Neuronal stem cell (in vitro differentiated cells): ENCODE measurements at regions not wholly inside any gene's neighbourhood (a gene's known extent, or its start where the extent isn't known, plus 50 kb on each side); places are given as distances from the start of the nearest gene placed in this dataset.
A peak's percentile ranks its signal among the peaks of the same experiment; 100 is the strongest.
"Not testable (repeated sequence)": the region's sequence is repeated elsewhere in the genome, so short reads cannot be mapped to it uniquely, and the experiment has no call there.

Source experiments
- DNase-seq: peaks from one replicate; pipeline ENCODE4 v3.0.0-alpha.2; 2013; ENCODE audit warnings: low spot score
- H2AFZ ChIP-seq: one replicate; pipeline ENCODE4 v1.6.1; 2013; ENCODE audit warnings: mild to moderate bottlenecking, low read length, inconsistent platforms
- H2AK5ac ChIP-seq: 2 replicates; pipeline ENCODE4 v1.6.1; 2013; ENCODE audit warnings: low read depth, mild to moderate bottlenecking, inconsistent platforms, low read length, moderate library complexity, mixed read lengths
- H2BK120ac ChIP-seq: 2 replicates; pipeline ENCODE4 v1.6.1; 2013; ENCODE audit warnings: low read depth, mild to moderate bottlenecking, inconsistent platforms, low read length, moderate library complexity, mixed read lengths
- H2BK12ac ChIP-seq: one replicate; pipeline ENCODE4 v1.6.1; 2013; ENCODE audit warnings: low read length, inconsistent platforms
- H2BK15ac ChIP-seq: 2 replicates; pipeline ENCODE4 v1.6.1; 2013; ENCODE audit warnings: mild to moderate bottlenecking, low read length, inconsistent platforms, mixed read lengths
- H2BK5ac ChIP-seq: one replicate; pipeline ENCODE4 v1.6.1; 2013; ENCODE audit warnings: inconsistent platforms, mild to moderate bottlenecking, low read length, moderate library complexity
- H3K14ac ChIP-seq: one replicate; pipeline ENCODE4 v1.6.1; 2013; ENCODE audit warnings: low read length, inconsistent platforms
- H3K18ac ChIP-seq: 2 replicates; pipeline ENCODE4 v1.6.1; 2013; ENCODE audit warnings: low read length, inconsistent platforms
- H3K23ac ChIP-seq: 2 replicates; pipeline ENCODE4 v1.6.1; 2013; ENCODE audit warnings: low read depth, mild to moderate bottlenecking, mixed read lengths, low read length, inconsistent platforms; ENCODE audit not compliant: poor library complexity
- H3K27ac ChIP-seq: replicated peaks from 3 replicates; pipeline ENCODE4 v1.5.1; 2013; ENCODE audit warnings: low read length, inconsistent platforms
- H3K27me3 ChIP-seq, 3 experiments: 2 replicates each; pipeline ENCODE4 v1.6.1; 2013; ENCODE audit warnings: low read length in 3 of 3, mild to moderate bottlenecking in 2 of 3, inconsistent platforms in 1 of 3, low read depth in 1 of 3, mixed read lengths in 1 of 3, moderate library complexity in 1 of 3; ENCODE audit not compliant: control insufficient read depth in 3 of 3, insufficient read depth in 3 of 3
- H3K36me3 ChIP-seq, 2 donors: replicated peaks in 1 of 2; 2 replicates each; pipeline ENCODE4 v1.6.1; 2013; ENCODE audit warnings: low read length in 2 of 2; ENCODE audit not compliant: control insufficient read depth in 2 of 2, insufficient read depth in 2 of 2
- H3K4ac ChIP-seq: 2 replicates; pipeline ENCODE4 v1.6.1; 2013; ENCODE audit warnings: inconsistent platforms, mild to moderate bottlenecking, low read length, moderate library complexity
- H3K4me1 ChIP-seq, 2 donors: 1 replicate in 1 of 2; 2 replicates in 1 of 2; pipeline ENCODE4 v1.6.1; 2013; ENCODE audit warnings: low read length in 2 of 2, low read depth in 1 of 2; ENCODE audit not compliant: control insufficient read depth in 2 of 2, insufficient read depth in 1 of 2
- H3K4me2 ChIP-seq: one replicate; pipeline ENCODE4 v1.6.1; 2013; ENCODE audit warnings: mild to moderate bottlenecking, low read length, inconsistent platforms; ENCODE audit not compliant: insufficient read depth, poor library complexity, severe bottlenecking
- H3K4me3 ChIP-seq, 2 donors: 2 replicates each; pipeline ENCODE4 v1.5.1; 2013; ENCODE audit warnings: low read length in 2 of 2, mild to moderate bottlenecking in 2 of 2, inconsistent platforms in 1 of 2, moderate library complexity in 1 of 2
- H3K79me1 ChIP-seq: one replicate; pipeline ENCODE4 v1.6.1; 2013; ENCODE audit warnings: low read depth, mild to moderate bottlenecking, inconsistent platforms, low read length, moderate library complexity
- H3K9ac ChIP-seq: one replicate; pipeline ENCODE4 v1.6.1; 2013; ENCODE audit warnings: mild to moderate bottlenecking, low read depth, low read length, inconsistent platforms; ENCODE audit not compliant: poor library complexity
- H3K9me3 ChIP-seq, 2 donors: replicated peaks in 1 of 2; 2 replicates each; pipeline versions ENCODE3 to v1.6.1; 2013; ENCODE audit warnings: low read length in 2 of 2, mild to moderate bottlenecking in 2 of 2, inconsistent platforms in 1 of 2, low read depth in 1 of 2, mixed read lengths in 1 of 2, moderate library complexity in 1 of 2; ENCODE audit not compliant: control insufficient read depth in 2 of 2, insufficient read depth in 1 of 2
- H4K8ac ChIP-seq: one replicate; pipeline ENCODE4 v1.6.1; 2013; ENCODE audit warnings: low read depth, mild to moderate bottlenecking, inconsistent platforms, low read length, moderate library complexity
- H4K91ac ChIP-seq: one replicate; pipeline ENCODE4 v1.6.1; 2013; ENCODE audit warnings: low read length, low read depth, mild to moderate bottlenecking, inconsistent platforms; ENCODE audit not compliant: poor library complexity
- WGBS, 2 donors: extraction: QIAGEN DNeasy Blood & Tissue Kit; methylation state at CpG; one replicate each; pipeline ENCODE4 v1.1.7; 2013; ENCODE audit warnings: missing lambda C conversion rate in 2 of 2, mixed read lengths in 1 of 2; ENCODE audit not compliant: insufficient read length in 2 of 2, insufficient replicate concordance in 1 of 2; ENCODE audit errors: extremely low coverage in 2 of 2; 5-methylcytosine and 5-hydroxymethylcytosine counted together

GRCh38 chr9:135177562-135177961, 90.1 kb downstream of the OLFM1 start:
- not testable (repeated sequence) for H3K9me3 ChIP-seq, H4K8ac ChIP-seq, H4K91ac ChIP-seq, H3K4me3 ChIP-seq, H3K18ac ChIP-seq, H2BK15ac ChIP-seq, H3K36me3 ChIP-seq, H3K14ac ChIP-seq, H3K23ac ChIP-seq, H2BK120ac ChIP-seq, H3K4me1 ChIP-seq, H3K4me2 ChIP-seq, H2BK12ac ChIP-seq, H3K4ac ChIP-seq, H2BK5ac ChIP-seq, H2AK5ac ChIP-seq, H2AFZ ChIP-seq, H3K9ac ChIP-seq, H3K27ac ChIP-seq, H3K79me1 ChIP-seq, DNase-seq
- H3K27me3 ChIP-seq = peaks cover 0 to 29% (median 0%) of the 10 kb centered on the region in 3 experiments
- WGBS, 2 donors = no CpG with 5 or more reads among the region's 2 CpGs

DNA sequence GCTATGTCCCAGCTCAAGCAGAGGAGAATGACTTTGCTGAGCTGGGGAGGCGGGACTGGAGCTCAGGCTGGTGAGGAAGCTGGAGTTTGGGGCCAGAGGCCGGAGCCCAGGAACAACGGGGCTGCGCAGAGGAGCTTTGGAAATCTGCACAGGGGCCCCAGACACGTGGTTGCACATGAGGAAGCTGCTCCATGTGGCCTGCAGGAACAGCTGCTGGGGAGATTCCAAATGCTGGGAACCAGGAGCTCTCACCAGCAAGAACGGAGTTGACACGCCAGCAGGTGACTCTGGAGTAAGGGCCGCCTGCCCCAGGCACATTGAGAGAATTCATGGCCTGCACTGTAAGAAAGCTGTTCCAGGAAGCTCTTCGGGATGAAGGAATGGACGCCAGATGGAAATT, 91.0 kb downstream of the OLFM1 start:
- no peak overlapping the region for H2AK5ac ChIP-seq
- H4K8ac ChIP-seq = no peak overlapping the region
- peaks cover 0 to 2% of the 10 kb centered on the region in 2 donors for H3K4me1 ChIP-seq
- no peak overlapping the region for H4K91ac ChIP-seq
- H2BK5ac ChIP-seq = no peak overlapping the region
- H3K23ac ChIP-seq = no peak overlapping the region
- no peak overlapping the region for H2BK15ac ChIP-seq
- H2BK12ac ChIP-seq = no peak overlapping the region
- H3K4ac ChIP-seq = no peak overlapping the region
- no peak for DNase-seq
- no peak overlapping the region for H2BK120ac ChIP-seq
- H3K4me3 ChIP-seq = no peak overlapping the region
- H3K4me2 ChIP-seq = no peak overlapping the region
- H3K27me3 ChIP-seq = peaks cover 0 to 38% (median 0%) of the 10 kb centered on the region in 3 experiments
- no peaks in the 10 kb centered on the region for H3K36me3 ChIP-seq
- no peak overlapping the region for H3K18ac ChIP-seq
- no peaks in the 10 kb centered on the region for H3K9me3 ChIP-seq
- no peak overlapping the region for H3K9ac ChIP-seq
- no peaks in the 10 kb centered on the region for H3K79me1 ChIP-seq
- H3K27ac ChIP-seq = no peak overlapping the region
- H3K14ac ChIP-seq = no peak overlapping the region
- no peak overlapping the region for H2AFZ ChIP-seq
- WGBS, 2 donors = no CpG with 5 or more reads among the region's 10 CpGs

DNA sequence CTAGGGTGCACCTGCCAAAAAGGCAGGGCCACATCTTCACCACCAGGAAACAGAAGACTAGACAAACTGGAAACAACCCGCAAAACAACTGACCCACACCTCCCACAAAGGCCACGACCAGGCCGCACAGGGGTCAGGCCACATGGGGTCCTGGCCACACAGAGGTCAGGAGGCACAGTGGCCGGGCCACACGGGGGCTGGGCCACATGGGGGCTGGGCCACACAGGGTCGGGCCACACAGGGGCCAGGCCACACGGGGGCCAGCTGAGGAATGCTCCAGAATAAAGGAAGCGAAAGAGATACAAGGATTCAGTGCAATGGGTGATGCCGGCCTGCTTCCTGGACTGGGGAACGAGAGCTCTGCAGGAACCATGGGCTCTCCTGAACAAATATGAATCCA, 91.6 kb downstream of the OLFM1 start:
- no peak for DNase-seq
- H3K18ac ChIP-seq = peak overlapping the region; percentile 65
- no peak overlapping the region for H3K14ac ChIP-seq
- peaks cover 0 to 43% (median 0%) of the 10 kb centered on the region in 3 experiments for H3K27me3 ChIP-seq
- H4K91ac ChIP-seq = no peak overlapping the region
- no peak overlapping the region for H3K4ac ChIP-seq
- no CpG with 5 or more reads among the region's 10 CpGs for WGBS, 2 donors
- no peak overlapping the region for H2BK120ac ChIP-seq
- H3K9ac ChIP-seq = no peak overlapping the region
- H3K79me1 ChIP-seq = no peaks in the 10 kb centered on the region
- no peak overlapping the region for H2AFZ ChIP-seq
- H3K4me3 ChIP-seq = no peak overlapping the region
- no peak overlapping the region for H3K27ac ChIP-seq
- no peaks in the 10 kb centered on the region for H3K36me3 ChIP-seq
- peak overlapping the region; percentile 59 for H3K23ac ChIP-seq
- no peak overlapping the region for H2AK5ac ChIP-seq
- H3K9me3 ChIP-seq = no peaks in the 10 kb centered on the region
- H3K4me2 ChIP-seq = no peak overlapping the region
- no peak overlapping the region for H2BK12ac ChIP-seq
- no peak overlapping the region for H4K8ac ChIP-seq
- H2BK5ac ChIP-seq = no peak overlapping the region
- H2BK15ac ChIP-seq = no peak overlapping the region
- peaks cover 0 to 2% of the 10 kb centered on the region in 2 donors for H3K4me1 ChIP-seq

GRCh38 chr9:135179976-135180375, 92.5 kb downstream of the OLFM1 start:
- H3K27ac ChIP-seq = no peak overlapping the region
- peak overlapping the region; percentile 38 for H2AK5ac ChIP-seq
- H3K23ac ChIP-seq = no peak overlapping the region
- no peak overlapping the region for H4K8ac ChIP-seq
- H3K27me3 ChIP-seq = peaks cover 0 to 47% (median 0%) of the 10 kb centered on the region in 3 experiments
- H3K18ac ChIP-seq = peak overlapping the region; percentile 24
- H3K9me3 ChIP-seq = no peaks in the 10 kb centered on the region
- H3K4me3 ChIP-seq = no peak overlapping the region
- WGBS, 2 donors = no CpG with 5 or more reads among the region's 9 CpGs
- H3K9ac ChIP-seq = no peak overlapping the region
- H3K4me1 ChIP-seq = peaks cover 0 to 2% of the 10 kb centered on the region in 2 donors
- no peaks in the 10 kb centered on the region for H3K79me1 ChIP-seq
- H3K4ac ChIP-seq = no peak overlapping the region
- H2BK5ac ChIP-seq = no peak overlapping the region
- DNase-seq = no peak
- no peaks in the 10 kb centered on the region for H3K36me3 ChIP-seq
- H3K4me2 ChIP-seq = no peak overlapping the region
- no peak overlapping the region for H2BK12ac ChIP-seq
- H2BK15ac ChIP-seq = no peak overlapping the region
- H4K91ac ChIP-seq = no peak overlapping the region
- peak overlapping the region; percentile 90 for H3K14ac ChIP-seq
- H2AFZ ChIP-seq = no peak overlapping the region
- H2BK120ac ChIP-seq = peak overlapping the region; percentile 40
